Endothelial cell of umbilical vein (primary cell): ENCODE measurements at regions not wholly inside any gene's neighbourhood (a gene's known extent, or its start where the extent isn't known, plus 50 kb on each side); places are given as distances from the start of the nearest gene placed in this dataset.

Experiments used
- CTCF ChIP-seq, 2 donors: IDR thresholded peaks; 1 replicate in 1 of 2; 2 replicates in 1 of 2; pipeline ENCODE4 v1.5.1; 2011; ENCODE audit warnings: low read length in 2 of 2, mild to moderate bottlenecking in 2 of 2, moderate library complexity in 2 of 2, control low read depth in 1 of 2, inconsistent platforms in 1 of 2, low read depth in 1 of 2; ENCODE audit not compliant: insufficient read depth in 1 of 2; ENCODE audit errors: extremely low read depth in 1 of 2
- MAX ChIP-seq: IDR thresholded peaks from 2 replicates; pipeline ENCODE4 v1.6.1; 2011; ENCODE audit not compliant: insufficient read depth, insufficient read length
- MYC ChIP-seq: IDR thresholded peaks from one replicate; pipeline ENCODE4 v1.6.1; 2011; ENCODE audit warnings: mild to moderate bottlenecking, low read depth, low read length
- POLR2A ChIP-seq: IDR thresholded peaks from 2 replicates; pipeline ENCODE4 v1.6.1; 2012; ENCODE audit warnings: low read depth, mild to moderate bottlenecking, control low read depth, low read length
- POLR2AphosphoS5 ChIP-seq: IDR thresholded peaks from 2 replicates; pipeline ENCODE4 v1.6.1; 2012; ENCODE audit warnings: low read depth, mild to moderate bottlenecking, control low read depth, low read length, moderate library complexity; ENCODE audit not compliant: insufficient read depth

GRCh38 chr10:108412323-108412722 is 1247.8 kb upstream of the SORCS1 start:
- TF ChIP-seq CTCF (IDR thresholded peaks at IDR 0.05; ENCODE audit: extremely low read depth in 1 of 2, insufficient read depth in 1 of 2, low read depth in 1 of 2, low read length in 2 of 2) (no peak), POLR2A (no peak), MYC (no peak), MAX (no peak), POLR2AphosphoS5 (no peak)
